Gastrocnemius medialis (tissue), 4 donors: ENCODE measurements at regions not wholly inside any gene's neighbourhood (a gene's known extent, or its start where the extent isn't known, plus 50 kb on each side); places are given as distances from the start of the nearest gene placed in this dataset.
A peak's percentile ranks its signal among the peaks of the same experiment; 100 is the strongest.

Experiments used
- CTCF ChIP-seq, 5 experiments: fragments of 450-650 bp in 3 of 5; fragments of 200-600 bp in 2 of 5; sonication (generic) in 2 of 5; IDR thresholded peaks in 4 of 5; conservative IDR thresholded peaks in 1 of 5; 1 replicate in 4 of 5; 2 replicates in 1 of 5; pipeline ENCODE4 v1.5.1; 2016 to 2019; ENCODE audit warnings: antibody characterized with exemption in 5 of 5, mild to moderate bottlenecking in 3 of 5, moderate library complexity in 3 of 5
- POLR2A ChIP-seq, 2 donors: fragments of 450-650 bp; IDR thresholded peaks; one replicate each; pipeline ENCODE4 v1.6.1; 2017; ENCODE audit warnings: antibody characterized with exemption in 2 of 2, mild to moderate bottlenecking in 2 of 2, moderate library complexity in 2 of 2

- TF ChIP-seq CTCF (IDR thresholded peaks at IDR 0.05 in 4 of 5, conservative IDR thresholded peaks at IDR 0.05 in 1 of 5) (peak in 1 of 5 experiments; percentile 15), POLR2A (IDR thresholded peaks at IDR 0.05) (peak; percentile 93)
These were observed 66.3 kb upstream of the CD93 start for GRCh38 chr20:23152308-23152892.
